ENCODE measurements at regions not wholly inside any gene's neighbourhood (a gene's known extent, or its start where the extent isn't known, plus 50 kb on each side); places are given as distances from the start of the nearest gene placed in this dataset.

DNA sequence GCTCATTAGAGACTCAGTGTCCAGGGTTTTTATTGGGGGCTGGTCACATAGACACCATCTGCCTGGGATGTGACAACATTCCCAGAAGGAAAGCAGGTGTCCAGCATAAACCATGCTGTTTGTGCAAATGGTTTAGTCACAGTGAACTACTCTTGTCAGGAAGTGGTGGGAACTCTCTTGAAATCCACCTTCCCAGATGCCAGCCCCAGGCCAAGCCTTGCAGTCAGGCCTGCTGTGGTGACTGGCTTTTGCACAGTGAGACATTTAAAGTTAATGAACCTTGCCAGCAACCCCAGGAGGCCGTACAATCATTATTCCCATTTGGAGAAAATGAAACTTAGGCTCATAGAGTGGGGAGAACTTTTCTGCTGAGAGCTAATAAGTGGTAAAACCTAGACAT is 242.5 kb upstream of the KCNG1 start:
- no peak for TF ChIP-seq JUND (IDR thresholded peaks at IDR 0.05)
- TF ChIP-seq, protein P1, sequence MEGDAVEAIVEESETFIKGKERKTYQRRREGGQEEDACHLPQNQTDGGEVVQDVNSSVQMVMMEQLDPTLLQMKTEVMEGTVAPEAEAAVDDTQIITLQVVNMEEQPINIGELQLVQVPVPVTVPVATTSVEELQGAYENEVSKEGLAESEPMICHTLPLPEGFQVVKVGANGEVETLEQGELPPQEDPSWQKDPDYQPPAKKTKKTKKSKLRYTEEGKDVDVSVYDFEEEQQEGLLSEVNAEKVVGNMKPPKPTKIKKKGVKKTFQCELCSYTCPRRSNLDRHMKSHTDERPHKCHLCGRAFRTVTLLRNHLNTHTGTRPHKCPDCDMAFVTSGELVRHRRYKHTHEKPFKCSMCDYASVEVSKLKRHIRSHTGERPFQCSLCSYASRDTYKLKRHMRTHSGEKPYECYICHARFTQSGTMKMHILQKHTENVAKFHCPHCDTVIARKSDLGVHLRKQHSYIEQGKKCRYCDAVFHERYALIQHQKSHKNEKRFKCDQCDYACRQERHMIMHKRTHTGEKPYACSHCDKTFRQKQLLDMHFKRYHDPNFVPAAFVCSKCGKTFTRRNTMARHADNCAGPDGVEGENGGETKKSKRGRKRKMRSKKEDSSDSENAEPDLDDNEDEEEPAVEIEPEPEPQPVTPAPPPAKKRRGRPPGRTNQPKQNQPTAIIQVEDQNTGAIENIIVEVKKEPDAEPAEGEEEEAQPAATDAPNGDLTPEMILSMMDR (IDR thresholded peaks at IDR 0.05) = no peak
- no peak for TF ChIP-seq POLR2AphosphoS5 (IDR thresholded peaks at IDR 0.05; ENCODE audit: low read depth, low read length)
- TF ChIP-seq CHD2 (IDR thresholded peaks at IDR 0.05; ENCODE audit: low read length, partially characterized antibody) = no peak
- TF ChIP-seq YY1 (IDR thresholded peaks at IDR 0.05; ENCODE audit: low read depth) = no peak
- TF ChIP-seq RFX5 (IDR thresholded peaks at IDR 0.05; ENCODE audit: low read length) = no peak

All from SK-N-SH (cell line).